A673 (cell line): ENCODE measurements at regions not wholly inside any gene's neighbourhood (a gene's known extent, or its start where the extent isn't known, plus 50 kb on each side); places are given as distances from the start of the nearest gene placed in this dataset.

Source experiments
- BruUV-seq: library from RNA; stranded (reverse); fragments of 400-500 nt; replicated peaks from 2 replicates; lab custom pipeline; 2021; lab: Mats Ljungman, UMichigan
- CTCF ChIA-PET: fragments of 300-600 bp; sonication (Branson Sonifier 250); formaldehyde crosslinking; loops from one replicate; lab custom pipeline; 2022; ENCODE audit warnings: antibody characterized with exemption; lab: Charles Lee
- POLR2A ChIA-PET: fragments of 300-600 bp; sonication (Branson Sonifier 250); formaldehyde crosslinking; loops from one replicate; lab custom pipeline; 2022; ENCODE audit warnings: antibody characterized with exemption; ENCODE audit not compliant: low non-redundant PET; lab: Charles Lee
- DNase-seq: peaks from one replicate; pipeline ENCODE4 v3.0.0-alpha.2; 2015; ENCODE audit warnings: low spot score
- H3K27ac ChIP-seq: fragments of 200-600 bp; sonication (generic); 2 replicates; pipeline ENCODE4 v1.5.1; 2016; ENCODE audit warnings: mixed run types, low read depth, mild to moderate bottlenecking, mixed read lengths, antibody characterized with exemption, low read length; ENCODE audit not compliant: poor library complexity, severe bottlenecking
- H3K27me3 ChIP-seq: fragments of 200-600 bp; sonication (generic); replicated peaks from 2 replicates; pipeline ENCODE4 v1.6.1; 2017; ENCODE audit warnings: mixed run types, low read depth, mild to moderate bottlenecking, mixed read lengths, antibody characterized with exemption, low read length; ENCODE audit not compliant: insufficient read depth, poor library complexity
- H3K36me3 ChIP-seq: fragments of 200-600 bp; sonication (generic); 2 replicates; pipeline ENCODE4 v1.6.1; 2016; ENCODE audit warnings: mixed run types, mild to moderate bottlenecking, mixed read lengths, antibody characterized with exemption, low read length; ENCODE audit not compliant: insufficient read depth, poor library complexity, severe bottlenecking
- H3K4me1 ChIP-seq: fragments of 200-600 bp; sonication (generic); 2 replicates; pipeline ENCODE4 v1.6.1; 2017; ENCODE audit warnings: mixed run types, mild to moderate bottlenecking, mixed read lengths, antibody characterized with exemption, low read length; ENCODE audit not compliant: insufficient read depth, poor library complexity, severe bottlenecking
- H3K4me3 ChIP-seq: fragments of 200-600 bp; sonication (generic); 2 replicates; pipeline ENCODE4 v1.5.1; 2016; ENCODE audit warnings: low read depth, mixed run types, mild to moderate bottlenecking, mixed read lengths, low read length; ENCODE audit not compliant: poor library complexity, severe bottlenecking
- H3K9me3 ChIP-seq: fragments of 200-600 bp; sonication (generic); 2 replicates; pipeline ENCODE4 v1.6.1; 2016; ENCODE audit warnings: mixed run types, low read depth, mild to moderate bottlenecking, mixed read lengths, antibody characterized with exemption, low read length; ENCODE audit not compliant: poor library complexity, severe bottlenecking
- EZH2 ChIP-seq: fragments of 200-600 bp; sonication (generic); IDR thresholded peaks from 2 replicates; pipeline ENCODE4 v1.6.1; 2017; ENCODE audit warnings: borderline replicate concordance, low read depth, mild to moderate bottlenecking, mixed read lengths, antibody characterized with exemption, low read length; ENCODE audit not compliant: poor library complexity, severe bottlenecking
- intact Hi-C: fragments of 100-400 bp; cut with micrococcal nuclease; formaldehyde crosslinking; loops from one replicate; pipeline ENCODE4 v1.10.0; 2022; ENCODE audit not compliant: unreplicated experiment
- TF ChIP-seq, protein P1 (sequence below): fragments of 300-800, 200-600 bp; sonication (generic); conservative IDR thresholded peaks from 2 replicates; pipeline ENCODE4 v1.5.1; 2017; ENCODE audit warnings: low read depth, mild to moderate bottlenecking, antibody characterized with exemption, low read length, moderate library complexity, mixed read lengths

DNA sequence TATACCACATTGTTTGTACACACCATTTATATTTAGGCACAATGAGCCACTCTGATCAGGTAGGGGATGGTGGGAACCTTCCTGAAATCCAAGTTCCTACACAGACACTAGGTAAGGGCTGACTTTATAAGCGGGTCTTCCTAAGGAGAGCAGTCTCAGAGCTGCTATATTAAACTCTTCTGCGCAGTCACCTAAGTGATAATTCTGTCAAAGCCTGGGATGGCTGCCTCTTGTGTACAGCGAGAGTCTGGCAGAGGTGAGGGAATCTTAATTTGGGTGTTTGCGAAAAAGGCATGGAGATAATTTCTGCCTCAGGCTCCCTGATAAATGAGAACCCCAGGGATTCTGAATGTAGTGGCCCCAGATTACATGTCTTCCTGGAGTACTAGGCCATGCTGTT is 113.1 kb downstream of the EDEM1 start:
- Histone ChIP-seq H3K27ac (no peak overlapping the region), H3K9me3 (no peaks in the 10 kb centered on the region), H3K4me1 (no peaks in the 10 kb centered on the region), H3K4me3 (no peak overlapping the region), H3K27me3 (peaks cover 15% of the 10 kb centered on the region), H3K36me3 (no peaks in the 10 kb centered on the region)
- ChIA-PET POLR2A (no interaction called here), CTCF (no interaction called here)
- BruUV-seq: no TSS peak
- TF ChIP-seq, protein P1, sequence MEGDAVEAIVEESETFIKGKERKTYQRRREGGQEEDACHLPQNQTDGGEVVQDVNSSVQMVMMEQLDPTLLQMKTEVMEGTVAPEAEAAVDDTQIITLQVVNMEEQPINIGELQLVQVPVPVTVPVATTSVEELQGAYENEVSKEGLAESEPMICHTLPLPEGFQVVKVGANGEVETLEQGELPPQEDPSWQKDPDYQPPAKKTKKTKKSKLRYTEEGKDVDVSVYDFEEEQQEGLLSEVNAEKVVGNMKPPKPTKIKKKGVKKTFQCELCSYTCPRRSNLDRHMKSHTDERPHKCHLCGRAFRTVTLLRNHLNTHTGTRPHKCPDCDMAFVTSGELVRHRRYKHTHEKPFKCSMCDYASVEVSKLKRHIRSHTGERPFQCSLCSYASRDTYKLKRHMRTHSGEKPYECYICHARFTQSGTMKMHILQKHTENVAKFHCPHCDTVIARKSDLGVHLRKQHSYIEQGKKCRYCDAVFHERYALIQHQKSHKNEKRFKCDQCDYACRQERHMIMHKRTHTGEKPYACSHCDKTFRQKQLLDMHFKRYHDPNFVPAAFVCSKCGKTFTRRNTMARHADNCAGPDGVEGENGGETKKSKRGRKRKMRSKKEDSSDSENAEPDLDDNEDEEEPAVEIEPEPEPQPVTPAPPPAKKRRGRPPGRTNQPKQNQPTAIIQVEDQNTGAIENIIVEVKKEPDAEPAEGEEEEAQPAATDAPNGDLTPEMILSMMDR: no peak
- no peak for TF ChIP-seq EZH2
- no peak for DNase-seq
- intact Hi-C loops: loop anchor here (10.0 kb wide), 1 partner anchor 166 kb away; no protein-coding TSS in a partner anchor

DNA sequence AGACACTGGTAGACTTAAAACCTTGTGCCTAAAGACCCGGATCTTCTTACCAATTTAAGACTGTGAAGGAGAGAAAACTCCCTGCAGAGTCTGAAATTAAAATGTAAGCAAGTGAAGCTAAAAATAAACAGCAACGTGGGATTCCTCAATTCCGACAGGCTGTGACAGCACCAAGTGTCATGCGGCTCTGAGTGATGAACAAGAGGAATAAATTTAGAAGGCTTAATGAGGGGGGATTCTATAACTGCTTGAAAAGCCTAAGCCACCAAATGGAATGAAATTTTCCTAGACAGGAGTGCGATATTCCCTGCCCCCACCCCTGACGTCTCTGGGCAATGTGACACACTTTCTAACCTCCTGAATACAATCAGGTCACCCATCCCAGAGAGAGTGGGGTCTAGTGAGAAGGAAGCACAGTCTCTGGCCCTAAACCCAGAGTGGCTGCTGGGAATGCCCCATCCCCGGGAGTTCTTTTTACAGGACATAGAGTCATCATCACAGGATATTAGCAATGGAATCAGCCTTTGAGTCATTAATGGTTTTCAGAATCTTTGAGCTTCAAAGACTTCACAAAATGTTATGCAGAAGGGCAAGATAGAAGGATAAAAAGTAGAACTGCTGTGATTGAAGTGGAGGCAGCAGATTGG is 114.3 kb downstream of the EDEM1 start:
- POLR2A ChIA-PET: no interaction called here
- no peaks in the 10 kb centered on the region for H3K36me3 ChIP-seq

DNA sequence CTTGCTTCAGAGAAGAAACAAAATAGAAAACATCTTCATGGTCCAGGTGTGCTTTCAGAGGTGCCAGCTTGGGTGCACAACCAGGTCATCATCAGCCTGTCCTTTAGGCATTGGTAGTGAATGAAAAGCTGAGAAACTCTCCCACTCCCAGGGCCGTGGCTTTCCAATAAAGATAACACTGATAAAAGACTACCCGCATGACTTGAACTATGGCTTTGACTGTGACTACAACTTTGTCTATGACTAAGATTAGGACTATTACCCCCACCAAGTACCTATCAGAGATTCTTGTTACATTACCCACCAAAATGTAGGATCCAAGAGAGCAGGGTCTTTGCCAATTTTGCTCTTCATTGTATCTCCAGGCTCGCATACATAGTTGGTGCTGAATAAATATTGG is 115.2 kb downstream of the EDEM1 start:
- no peaks in the 10 kb centered on the region for H3K9me3 ChIP-seq
- no peak for DNase-seq
- peaks cover 15% of the 10 kb centered on the region for H3K27me3 ChIP-seq
- intact Hi-C loops: loop anchor here (10.0 kb wide), 1 partner anchor 168 kb away; no protein-coding TSS in a partner anchor
- H3K36me3 ChIP-seq: no peaks in the 10 kb centered on the region
- ChIA-PET POLR2A (no interaction called here), CTCF (no interaction called here)
- no peak overlapping the region for H3K4me3 ChIP-seq
- H3K4me1 ChIP-seq: no peaks in the 10 kb centered on the region
- no peak overlapping the region for H3K27ac ChIP-seq
- TF ChIP-seq, protein P1: no peak
- no peak for TF ChIP-seq EZH2
- BruUV-seq: no TSS peak

More for the DNA sequence above, 114.3 kb downstream of the EDEM1 start:
- no peak overlapping the region for H3K4me3 ChIP-seq
- CTCF ChIA-PET: no interaction called here
- peaks cover 15% of the 10 kb centered on the region for H3K27me3 ChIP-seq
- no peaks in the 10 kb centered on the region for H3K9me3 ChIP-seq
- H3K27ac ChIP-seq: no peak overlapping the region
- intact Hi-C loops: loop anchor here (10.0 kb wide), 1 partner anchor 167 kb away; no protein-coding TSS in a partner anchor
- no peak for TF ChIP-seq EZH2
- TF ChIP-seq, protein P1: no peak
- H3K4me1 ChIP-seq: no peaks in the 10 kb centered on the region
- no TSS peak for BruUV-seq
- DNase-seq: no peak
